Testis (tissue), 2 donors: ENCODE measurements at regions not wholly inside any gene's neighbourhood (a gene's known extent, or its start where the extent isn't known, plus 50 kb on each side); places are given as distances from the start of the nearest gene placed in this dataset.

Source experiments
- POLR2A ChIP-seq: fragments of 450-650 bp; IDR thresholded peaks from one replicate; pipeline ENCODE4 v1.6.1; 2017; ENCODE audit warnings: antibody characterized with exemption, mild to moderate bottlenecking, moderate library complexity
- TF ChIP-seq, protein P1 (sequence below), 3 experiments: fragments of 450-650 bp in 2 of 3; fragments of 200-600 bp in 1 of 3; sonication (generic) in 1 of 3; IDR thresholded peaks; one replicate each; pipeline ENCODE4 v1.5.1; 2016 to 2019; ENCODE audit warnings: antibody characterized with exemption in 3 of 3, mild to moderate bottlenecking in 2 of 3, moderate library complexity in 1 of 3

DNA sequence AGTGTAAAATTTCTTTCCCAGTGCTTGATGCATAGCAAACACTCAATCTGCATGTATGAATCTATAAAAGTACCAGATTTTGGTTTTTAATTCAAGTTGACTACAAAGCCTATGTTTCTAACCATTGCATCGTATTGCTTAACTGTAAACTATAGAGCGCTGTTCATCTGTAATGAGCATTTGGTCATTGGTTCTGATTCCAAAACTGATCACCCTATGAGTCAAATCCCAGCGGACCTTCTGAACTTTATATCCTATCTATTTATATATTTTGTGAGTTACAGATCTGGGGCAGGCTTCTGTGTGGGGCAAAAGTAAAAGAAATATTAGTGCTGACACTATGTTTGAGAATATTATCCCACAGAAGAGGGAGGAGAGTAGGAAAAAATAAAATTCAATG is 305.7 kb upstream of the TNC start:
- TF ChIP-seq, protein P1, sequence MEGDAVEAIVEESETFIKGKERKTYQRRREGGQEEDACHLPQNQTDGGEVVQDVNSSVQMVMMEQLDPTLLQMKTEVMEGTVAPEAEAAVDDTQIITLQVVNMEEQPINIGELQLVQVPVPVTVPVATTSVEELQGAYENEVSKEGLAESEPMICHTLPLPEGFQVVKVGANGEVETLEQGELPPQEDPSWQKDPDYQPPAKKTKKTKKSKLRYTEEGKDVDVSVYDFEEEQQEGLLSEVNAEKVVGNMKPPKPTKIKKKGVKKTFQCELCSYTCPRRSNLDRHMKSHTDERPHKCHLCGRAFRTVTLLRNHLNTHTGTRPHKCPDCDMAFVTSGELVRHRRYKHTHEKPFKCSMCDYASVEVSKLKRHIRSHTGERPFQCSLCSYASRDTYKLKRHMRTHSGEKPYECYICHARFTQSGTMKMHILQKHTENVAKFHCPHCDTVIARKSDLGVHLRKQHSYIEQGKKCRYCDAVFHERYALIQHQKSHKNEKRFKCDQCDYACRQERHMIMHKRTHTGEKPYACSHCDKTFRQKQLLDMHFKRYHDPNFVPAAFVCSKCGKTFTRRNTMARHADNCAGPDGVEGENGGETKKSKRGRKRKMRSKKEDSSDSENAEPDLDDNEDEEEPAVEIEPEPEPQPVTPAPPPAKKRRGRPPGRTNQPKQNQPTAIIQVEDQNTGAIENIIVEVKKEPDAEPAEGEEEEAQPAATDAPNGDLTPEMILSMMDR (IDR thresholded peaks at IDR 0.05) = no peak
- no peak for TF ChIP-seq POLR2A
